ENCODE measurements at regions not wholly inside any gene's neighbourhood (a gene's known extent, or its start where the extent isn't known, plus 50 kb on each side); places are given as distances from the start of the nearest gene placed in this dataset.

DNA sequence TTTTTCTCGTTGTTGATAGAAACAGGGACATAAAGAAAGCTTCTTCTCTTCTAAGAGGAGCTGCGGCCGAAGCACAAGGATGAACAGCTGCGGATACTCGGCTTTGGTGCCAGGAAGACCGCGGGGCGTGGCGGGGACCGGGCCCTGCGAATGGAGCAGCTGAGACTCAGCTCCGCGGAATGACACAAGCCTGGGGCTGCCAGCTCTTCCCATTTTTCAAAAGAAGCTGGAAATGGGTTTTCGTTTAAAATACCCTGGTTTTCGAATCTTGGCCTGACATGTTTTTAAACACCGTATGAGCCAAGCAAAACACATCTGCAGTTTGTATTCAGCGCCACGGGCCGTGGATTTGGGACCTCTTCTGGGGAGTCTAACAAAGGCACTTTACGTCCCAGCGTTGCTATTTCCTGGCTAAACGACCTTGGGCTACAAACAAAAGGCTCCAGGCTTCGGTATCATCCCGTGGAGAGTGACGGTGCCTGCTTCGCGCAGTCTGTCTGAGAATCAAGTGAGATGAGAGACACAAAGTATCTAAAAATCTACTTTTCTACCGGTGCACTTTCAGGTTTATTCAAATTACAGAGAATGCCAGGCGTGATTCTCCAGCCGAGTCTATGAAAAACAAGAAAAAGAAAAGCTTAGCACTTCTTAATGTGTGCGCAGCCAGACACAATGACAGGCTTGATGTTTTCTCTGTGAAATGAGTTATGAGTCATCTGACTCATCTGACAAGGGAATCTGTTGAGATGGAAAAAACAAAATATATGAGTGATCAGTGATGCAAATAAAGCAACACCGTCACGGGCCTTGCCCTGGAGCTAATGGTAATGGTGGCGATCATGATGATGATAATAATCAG lies 114.0 kb upstream of the TMEM132D start:
- DNase-seq (ENCODE audit: low read depth) = peak; percentile 77

DNA sequence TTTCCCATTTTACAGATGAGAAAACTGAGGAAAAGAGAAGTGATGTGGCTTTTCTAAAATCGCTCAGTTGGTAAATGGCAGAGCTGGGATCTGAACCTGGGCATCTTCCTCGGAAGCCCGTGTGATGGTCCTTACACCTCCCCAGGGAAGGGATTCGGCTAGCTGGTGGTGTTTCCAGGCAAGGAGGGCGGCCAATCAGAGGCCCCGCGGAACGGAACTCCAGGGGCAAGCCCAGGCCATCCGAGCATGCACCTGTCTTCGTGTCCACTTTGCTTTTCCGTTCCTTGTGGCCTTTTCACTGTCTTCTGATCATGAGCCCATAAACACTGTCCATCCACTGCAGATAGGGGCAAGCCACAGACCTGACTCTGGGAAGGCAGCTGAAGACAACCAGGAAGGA lies 114.8 kb upstream of the TMEM132D start:
- no peak for DNase-seq (ENCODE audit: low read depth)

DNA sequence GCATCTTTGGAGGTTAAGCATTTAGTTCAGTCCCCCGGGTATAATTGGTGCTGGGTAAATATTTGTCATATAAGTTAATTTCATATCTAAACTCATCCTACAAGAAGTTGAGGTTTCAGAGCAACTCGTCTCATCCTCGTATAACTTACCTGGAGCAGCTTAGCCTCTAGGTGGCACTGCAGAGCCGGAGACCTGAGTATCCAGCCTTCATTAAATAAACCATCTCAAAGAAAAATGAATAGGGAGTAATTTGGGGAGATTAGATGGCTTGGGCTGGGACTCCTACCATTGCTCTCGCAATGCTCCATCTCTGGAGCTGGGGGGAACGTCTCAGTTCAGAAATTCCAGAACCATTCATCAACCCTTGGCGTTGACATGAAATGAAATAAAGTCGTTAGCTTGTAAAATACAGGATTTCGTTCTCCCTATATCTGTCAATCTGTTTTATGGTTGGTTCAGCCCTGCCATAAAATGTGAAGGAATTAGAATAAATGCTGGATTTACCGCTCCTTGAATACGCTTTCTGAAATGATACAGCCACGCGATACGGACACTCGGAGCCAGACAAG lies 122.9 kb upstream of the TMEM132D start:
- peak; percentile 68 for DNase-seq (ENCODE audit: low read depth)

DNA sequence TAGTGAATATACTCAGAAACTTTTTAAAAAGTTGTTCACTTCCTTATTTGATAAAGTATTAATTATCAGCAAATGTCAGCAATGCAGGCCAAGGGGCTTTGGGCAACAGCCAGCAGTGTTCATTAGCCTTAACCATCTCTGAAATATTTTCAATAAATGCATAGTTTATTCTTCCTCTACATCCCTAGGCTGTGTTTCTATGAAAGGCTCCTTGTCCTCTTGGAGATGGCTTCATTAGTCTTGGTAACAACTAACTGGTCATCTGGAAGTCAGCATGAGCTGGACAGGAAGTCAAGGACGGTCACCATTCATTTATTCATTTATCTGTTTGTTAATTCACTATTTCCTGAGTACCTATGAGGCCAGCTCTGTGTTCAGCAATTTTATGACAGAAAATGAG lies 124.0 kb upstream of the TMEM132D start:
- DNase-seq (ENCODE audit: low read depth) = no peak

DNA sequence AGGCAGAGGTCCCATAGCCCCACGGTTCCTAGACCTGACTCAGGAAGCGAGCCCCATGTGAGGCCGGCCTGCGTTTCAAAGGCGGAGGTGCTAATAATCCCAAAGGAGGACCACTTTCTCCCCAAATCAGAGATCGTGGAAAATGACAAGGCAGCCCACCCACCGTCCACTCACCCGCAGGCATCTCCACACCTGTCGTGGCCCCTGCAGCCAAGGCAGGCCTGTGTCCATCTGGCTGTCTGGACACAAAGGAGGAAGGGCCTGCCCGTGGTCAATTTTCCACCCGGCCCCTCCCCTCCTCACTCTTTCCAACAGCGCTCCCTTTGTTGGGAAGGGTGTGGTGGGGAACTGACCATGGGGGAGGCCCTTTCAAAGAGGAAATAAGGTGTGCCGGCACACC lies 125.3 kb upstream of the TMEM132D start:
- DNase-seq (ENCODE audit: low read depth) = no peak

DNA sequence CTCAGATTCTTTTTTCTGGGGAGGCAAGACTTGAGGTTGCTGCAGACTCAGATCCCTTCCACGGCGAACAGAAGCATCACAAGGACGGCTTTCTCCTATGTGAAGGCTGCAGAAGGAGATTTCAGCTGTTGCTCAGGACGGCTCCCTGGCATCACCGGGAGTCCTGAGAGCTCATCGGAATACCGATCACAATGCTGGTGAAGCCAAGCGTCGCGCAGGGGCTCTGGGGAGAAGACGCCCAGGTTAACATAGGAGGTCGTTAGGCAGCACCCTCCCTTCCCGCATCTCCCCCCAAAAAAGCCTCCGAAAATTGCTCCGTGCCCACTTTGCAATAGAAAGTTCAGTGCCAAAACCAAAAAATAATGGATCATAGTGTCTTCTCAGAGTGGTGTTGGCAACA lies 127.2 kb upstream of the TMEM132D start:
- DNase-seq (ENCODE audit: low read depth) = no peak

DNA sequence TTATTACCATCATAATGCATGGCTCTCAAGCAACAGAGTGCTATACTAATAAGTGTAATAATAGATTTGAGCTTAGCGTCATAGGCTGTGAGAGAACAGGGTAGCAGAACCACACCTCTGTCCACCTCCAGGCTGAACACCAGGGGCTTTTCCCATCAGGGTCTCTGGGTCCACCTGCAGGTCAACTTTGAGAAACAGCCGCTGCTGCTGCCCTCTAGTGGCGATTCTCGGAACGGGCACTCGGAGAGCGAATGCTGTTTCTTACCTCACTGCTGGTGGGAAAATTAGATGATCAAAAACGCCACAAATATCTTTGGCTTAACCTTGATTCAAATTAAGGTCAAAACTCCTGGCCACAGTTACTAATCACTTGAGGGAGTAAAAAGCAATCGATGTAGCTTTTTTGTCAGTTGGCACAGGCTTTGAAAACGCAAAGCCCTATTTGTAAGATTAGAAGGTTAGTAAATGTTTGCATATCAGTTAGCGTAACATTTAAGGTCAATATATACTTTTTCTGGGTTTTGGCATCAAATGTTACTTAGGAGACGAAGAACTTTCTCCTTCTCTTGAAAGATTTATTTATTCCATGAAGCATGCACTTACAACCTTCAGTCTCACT lies 127.9 kb upstream of the TMEM132D start:
- peak; percentile 69 for DNase-seq (ENCODE audit: low read depth)

DNA sequence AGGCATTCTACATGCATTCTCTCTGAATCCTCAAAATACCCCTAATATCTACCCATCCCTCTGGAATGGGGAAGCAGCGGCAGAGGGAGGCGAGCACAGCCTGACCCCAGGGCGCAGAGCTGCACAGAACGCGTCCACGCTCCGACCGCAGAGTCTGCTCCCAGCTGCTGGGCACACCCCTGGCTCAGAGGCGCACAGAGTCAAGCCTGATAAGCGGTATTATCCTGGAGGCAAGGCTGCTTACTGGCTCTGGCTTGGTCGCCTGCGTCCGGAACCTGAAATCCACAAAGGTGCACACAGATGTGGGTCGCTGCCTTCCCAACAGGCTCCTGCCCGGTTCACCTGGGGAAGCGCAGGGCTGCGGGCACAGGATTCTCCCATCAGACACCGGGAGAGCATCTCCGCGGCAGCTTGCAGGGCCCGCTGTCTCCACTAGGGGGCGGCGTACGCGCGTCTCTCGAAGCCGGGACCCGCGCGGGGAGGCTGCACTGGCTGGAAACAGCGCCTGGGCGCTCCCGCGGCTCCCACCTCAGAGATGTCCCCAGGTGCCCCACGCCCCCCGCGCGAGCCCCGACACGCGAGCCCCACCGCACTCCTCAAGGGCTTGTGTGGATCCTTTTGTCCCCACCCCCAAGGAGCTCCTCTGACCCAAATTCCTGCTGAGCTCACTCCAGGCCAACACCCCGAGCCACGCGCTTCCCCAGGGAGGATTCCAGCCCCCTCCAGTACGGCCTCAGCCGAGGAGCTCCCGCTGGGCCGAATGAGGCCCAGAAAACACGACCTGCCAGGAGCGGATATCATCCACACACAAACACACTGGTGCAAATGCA lies 120.1 kb upstream of the FZD10 start:
- DNase-seq (ENCODE audit: low read depth) = peak; percentile 73

DNA sequence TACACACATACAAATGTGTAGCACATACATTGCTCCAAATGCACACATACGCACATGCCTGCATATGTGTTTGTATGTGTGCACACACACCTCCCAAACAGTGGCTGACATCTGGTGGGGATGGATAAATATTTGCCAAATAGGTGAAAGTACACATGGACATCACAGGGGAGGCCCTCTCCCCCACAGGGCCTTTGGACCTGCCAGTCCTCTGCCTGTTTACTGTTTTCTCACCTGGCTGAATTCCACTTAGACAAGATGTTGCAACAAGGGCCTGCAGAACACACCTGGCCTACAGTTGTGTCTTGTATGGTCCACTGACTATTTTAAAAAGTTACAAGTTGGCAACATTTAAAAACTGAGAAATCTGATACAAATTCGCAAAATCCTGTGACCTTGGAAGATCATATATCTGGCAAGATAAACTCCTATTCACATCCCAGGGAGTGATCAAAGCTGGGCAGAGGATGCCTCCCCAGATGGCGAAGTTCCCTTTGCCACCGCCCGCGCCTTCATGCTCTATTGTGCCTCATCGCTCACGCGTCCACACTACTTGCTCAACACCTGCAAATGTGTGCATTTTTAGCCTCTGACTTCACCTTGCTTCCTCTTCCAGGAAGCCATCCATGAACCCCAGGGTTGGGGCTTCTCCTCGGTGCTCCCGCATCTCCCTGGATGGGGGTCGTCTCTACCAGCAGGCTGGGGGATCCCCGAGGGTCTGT lies 118.4 kb upstream of the FZD10 start:
- no peak for DNase-seq (ENCODE audit: low read depth)

DNA sequence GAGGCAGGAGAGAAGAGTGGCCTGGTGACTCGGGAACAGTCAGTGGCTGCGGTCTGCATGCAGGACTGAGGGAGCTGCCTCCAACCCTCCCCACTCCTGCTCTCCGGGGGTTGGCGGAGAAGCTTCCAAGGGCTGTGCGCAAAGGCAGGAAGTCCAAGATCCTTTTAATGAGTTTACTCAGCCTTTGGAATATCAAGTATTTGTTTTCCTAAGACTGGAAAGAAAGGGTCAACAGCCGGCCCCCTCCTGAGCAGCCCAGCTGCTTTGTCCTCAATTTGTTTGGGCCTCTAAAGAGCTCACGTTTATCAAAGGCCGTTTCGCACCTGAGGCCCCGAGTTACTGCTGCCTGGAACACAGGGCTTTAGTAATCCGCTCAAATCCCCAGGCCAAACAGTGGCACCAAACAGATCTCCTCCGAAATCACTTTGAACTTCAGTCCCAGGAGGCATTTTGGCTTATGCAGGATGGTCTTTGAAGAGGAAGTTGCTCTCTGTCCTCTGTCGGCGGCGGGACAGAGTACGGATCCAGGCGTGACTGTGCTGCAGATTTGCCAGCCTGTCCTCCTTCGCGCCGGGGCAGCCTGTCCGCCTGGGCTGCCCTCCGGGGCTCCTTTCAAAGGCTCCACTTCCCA lies 117.2 kb upstream of the FZD10 start:
- peak; percentile 86 for DNase-seq (ENCODE audit: low read depth)

DNA sequence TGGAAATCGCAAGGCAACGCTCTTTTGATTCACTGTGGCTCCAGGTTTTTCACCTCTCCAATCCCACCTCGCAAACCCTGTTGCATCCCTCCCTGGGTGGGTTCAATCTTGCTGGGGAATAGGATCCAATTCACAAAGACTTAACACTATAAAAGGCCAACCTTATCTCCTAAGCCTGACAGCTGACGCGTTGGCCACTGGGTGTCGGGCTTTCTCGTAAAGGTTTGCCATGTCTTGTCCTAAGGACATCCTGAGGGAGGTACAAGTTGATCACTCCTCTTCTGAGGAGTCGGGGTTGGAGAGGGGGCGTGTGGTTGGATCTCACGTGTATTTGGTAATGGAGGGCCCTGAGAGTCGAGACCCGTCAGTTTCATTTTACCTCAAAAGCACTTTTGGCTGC lies 112.6 kb upstream of the FZD10 start:
- peak; percentile 68 for DNase-seq (ENCODE audit: low read depth)

DNA sequence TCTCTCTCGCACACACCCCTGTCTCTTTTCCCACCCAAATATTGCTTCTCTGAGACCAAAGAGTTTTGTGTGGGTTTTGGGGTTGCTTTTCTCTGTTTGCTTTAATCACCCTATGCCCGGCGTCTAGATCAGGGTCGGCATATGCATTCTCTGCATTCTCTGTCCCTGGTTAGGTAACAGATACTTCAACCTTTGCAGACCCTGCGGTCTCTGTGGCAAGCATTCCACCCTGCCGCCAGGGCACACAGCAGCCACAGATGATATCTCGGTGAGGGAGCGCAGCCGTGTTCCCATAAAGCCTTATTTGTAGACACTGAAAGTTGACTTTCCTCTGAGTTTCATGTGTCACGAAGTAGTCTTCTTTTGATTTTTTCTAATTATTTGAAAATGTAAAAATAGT lies 110.4 kb upstream of the FZD10 start:
- peak; percentile 65 for DNase-seq (ENCODE audit: low read depth)

DNA sequence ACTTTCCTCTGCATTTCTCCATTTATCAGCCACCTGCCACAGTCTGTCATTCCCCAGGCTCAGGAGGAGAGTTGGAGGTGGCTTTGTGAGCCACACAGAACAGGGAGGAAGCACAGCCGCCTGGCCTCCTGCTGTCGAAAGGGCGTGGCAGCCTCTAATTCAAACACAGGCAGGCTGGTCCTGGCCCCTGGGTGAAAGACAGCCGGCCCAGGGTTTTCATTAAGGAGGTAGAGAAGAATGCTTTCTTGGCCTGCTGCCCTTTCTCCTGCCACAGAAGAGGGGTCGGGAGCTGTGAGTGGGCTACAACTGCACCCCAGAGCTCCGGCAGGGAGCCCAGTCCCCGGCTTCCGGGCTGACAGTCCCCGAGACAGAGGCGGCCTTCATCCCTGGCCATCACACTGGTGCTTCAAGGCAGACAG lies 108.6 kb upstream of the FZD10 start:
- peak; percentile 52 for DNase-seq (ENCODE audit: low read depth)

DNA sequence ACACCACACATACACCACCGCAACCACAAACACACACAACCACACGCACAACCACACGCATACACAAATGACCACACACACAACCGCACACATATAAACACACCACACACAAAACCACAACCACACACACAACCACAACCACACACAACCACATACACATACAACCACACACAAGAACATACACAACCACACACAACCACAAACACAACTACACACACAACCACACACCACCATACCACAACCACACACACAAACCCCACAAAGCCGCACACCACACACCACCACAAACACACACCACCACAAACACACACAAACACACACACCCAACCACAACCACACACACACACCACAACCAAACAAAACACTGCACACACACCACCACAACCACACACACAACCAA lies 107.5 kb upstream of the FZD10 start:
- DNase-seq (ENCODE audit: low read depth) = no peak

DNA sequence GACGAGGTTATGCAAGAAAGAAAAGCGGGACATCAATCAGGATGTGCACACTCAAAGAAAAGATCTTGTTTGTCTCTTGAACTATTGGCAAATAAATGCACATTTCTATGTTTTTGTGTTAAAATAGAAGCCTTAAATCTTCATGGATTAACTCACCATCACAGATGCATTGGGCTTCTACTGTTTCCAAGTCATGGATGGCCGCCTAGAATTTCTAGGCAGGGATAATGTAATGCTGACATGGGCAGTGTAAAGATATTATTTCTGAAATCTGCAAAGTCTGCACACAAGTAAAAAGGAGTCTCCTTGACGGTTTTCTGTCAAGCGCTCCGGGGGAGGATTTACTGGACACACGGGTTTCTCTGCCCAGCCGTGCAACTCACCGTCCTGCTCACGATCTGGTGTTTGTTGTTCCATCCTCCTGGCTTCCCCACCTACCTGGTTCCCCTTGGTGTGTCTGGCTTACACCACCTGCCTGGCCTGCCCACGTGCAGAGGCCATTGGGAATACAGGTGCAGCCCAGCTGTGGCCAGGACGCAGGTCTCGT lies 103.3 kb upstream of the FZD10 start:
- DNase-seq (ENCODE audit: low read depth) = no peak

DNA sequence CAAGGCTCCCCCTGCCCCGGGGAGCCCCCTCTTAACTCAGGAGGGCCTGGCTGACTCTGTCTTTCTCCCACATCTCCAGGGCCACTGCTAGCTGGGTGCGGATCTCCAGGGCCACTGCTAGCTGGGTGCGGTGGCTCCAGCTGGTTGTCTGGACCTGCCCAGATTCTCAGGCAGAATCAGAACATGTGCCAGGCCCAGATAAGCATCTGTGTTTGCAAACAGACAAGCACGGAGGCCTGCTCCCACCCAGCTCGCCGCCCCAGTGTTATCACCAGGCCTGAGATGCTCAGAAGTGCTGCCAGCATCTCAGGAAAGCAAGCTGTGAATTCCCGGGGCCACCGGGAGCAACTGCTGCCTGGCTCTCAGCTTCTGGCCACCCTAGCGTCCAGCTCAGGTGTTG lies 98.4 kb upstream of the FZD10 start:
- DNase-seq (ENCODE audit: low read depth) = no peak

DNA sequence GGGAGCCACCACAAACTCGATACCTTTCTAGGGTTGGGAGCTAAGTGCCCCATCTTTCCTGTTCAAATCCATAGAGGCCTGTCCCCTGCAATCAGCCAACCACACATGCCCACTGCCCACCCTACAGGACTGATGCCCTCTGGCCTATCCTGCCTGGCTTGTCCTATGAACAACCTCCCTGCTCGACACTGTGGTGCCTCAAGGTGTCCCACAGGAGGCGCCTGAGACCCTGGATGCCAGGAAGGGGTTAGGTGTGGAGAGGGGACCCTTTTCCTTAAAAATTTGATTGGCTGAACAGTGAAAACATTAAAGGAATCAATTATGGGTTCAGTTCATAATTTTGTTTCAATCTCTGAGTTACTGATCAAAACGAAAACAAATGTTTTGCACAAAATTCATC lies 97.3 kb upstream of the FZD10 start:
- DNase-seq (ENCODE audit: low read depth) = no peak

DNA sequence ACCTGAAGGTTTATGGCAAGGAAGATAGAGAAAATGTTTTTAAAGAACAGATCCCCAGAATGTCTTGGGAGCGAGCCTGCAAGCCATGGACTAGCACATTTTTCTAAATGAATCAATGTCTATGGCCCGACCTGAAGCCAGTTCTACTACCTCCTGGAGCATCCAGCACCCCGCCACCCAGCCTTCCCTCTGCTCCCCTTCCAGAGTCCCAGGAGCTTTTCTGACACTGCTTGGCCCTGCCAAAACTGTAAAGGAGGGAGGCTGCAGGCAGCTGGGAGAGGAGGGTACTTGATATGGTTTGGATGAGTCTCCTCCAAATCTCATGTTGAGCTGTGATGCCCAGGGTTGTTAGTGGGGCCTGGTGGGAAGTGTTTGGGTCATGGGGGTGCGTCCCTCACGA lies 95.5 kb upstream of the FZD10 start:
- DNase-seq (ENCODE audit: low read depth) = no peak

DNA sequence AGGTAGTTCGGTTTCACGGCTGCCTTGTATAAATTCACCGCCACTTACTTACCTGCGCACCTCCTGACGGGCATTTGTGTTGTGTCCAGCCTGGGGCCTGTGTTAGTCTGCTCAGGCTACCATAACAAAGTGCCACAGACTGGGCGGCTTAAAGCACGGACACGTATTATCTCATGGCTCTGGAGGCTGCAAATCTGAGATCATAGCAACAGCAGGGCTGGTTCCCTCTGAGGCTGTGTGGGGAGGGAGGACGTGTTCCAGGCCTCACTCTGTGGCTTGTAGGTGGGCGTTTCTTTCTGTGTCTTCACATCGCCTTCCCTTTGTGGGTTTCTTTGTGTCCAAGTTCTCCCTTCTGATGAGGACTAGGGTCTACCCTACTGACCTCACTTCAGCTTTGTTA lies 93.5 kb upstream of the FZD10 start:
- no peak for DNase-seq (ENCODE audit: low read depth)

DNA sequence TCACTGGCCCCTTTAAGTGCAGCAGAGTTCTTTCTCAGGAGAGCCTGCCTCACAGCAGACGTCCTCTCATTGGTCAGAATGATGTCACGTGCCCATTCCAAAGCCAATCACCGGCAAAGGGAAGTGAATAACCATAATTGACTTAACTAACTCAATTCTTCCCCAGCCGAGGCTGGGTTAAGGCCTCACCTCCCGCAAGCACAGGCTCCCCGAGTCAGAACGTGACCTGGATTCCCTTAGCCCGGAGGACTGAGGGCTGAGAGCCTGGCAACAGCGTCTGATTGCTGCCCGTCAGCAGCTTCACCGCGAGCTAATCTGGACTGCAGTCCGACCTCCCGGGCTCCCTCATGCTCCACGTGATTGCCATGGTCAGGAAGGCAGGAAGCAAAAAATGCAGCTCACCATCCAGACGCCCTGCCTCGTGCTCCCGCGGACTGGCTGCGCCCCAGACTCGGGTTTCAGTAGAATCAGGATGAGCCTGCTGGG lies 92.1 kb upstream of the FZD10 start:
- peak; percentile 78 for DNase-seq (ENCODE audit: low read depth)

DNA sequence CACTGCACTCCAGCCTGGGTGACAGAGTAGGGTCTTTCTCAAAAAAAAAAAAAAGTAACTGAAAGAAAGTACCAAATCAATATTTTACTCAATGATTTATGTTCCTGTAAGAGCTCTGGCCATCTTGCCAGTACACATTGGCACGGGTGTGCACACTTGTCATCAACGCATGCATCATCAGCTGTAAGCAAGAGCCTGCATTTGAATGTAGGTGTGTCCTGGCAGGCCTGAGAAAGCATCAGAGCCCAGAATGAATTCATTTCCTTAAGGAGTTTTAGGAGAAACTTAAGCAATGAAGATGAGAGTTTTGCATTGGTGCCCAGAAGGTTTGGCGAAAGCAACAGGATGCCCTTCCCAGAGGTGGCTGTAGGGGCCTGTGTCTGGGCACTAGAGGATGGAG lies 88.5 kb upstream of the FZD10 start:
- no peak for DNase-seq (ENCODE audit: low read depth)

Data from Daoy (cell line).